GM20431 (cell line): ENCODE measurements at regions not wholly inside any gene's neighbourhood (a gene's known extent, or its start where the extent isn't known, plus 50 kb on each side); places are given as distances from the start of the nearest gene placed in this dataset.
"Not testable (repeated sequence)": the region's sequence is repeated elsewhere in the genome, so short reads cannot be mapped to it uniquely, and the experiment has no call there.

ENCODE experiments used
- in situ Hi-C: fragments of 300-500 bp; cut with MseI, MboI; formaldehyde crosslinking; loops from one replicate; pipeline ENCODE4 v1.15.0; 2020; ENCODE audit warnings: low sequenced_read_pairs; ENCODE audit not compliant: unreplicated experiment

- in situ Hi-C loops, result loop anchor here (25.0 kb wide), 1 partner anchor 103 kb away; no protein-coding TSS in a partner anchor
Observed at GRCh38 chr7:57740126-57740525, 290.1 kb downstream of the ZNF716 start.

- in situ Hi-C loops, result no loop called here
Observed at GRCh38 chr7:57769131-57769530, 319.2 kb downstream of the ZNF716 start.

- in situ Hi-C loops, result no loop called here
Observed at GRCh38 chr7:57769958-57770357, 320.0 kb downstream of the ZNF716 start.

GRCh38 chr7:57772126-57772924 is 322.3 kb downstream of the ZNF716 start:
- in situ Hi-C loops, result no loop called here

- in situ Hi-C loops, result no loop called here
Observed at GRCh38 chr7:57774300-57774699, 324.3 kb downstream of the ZNF716 start.

- in situ Hi-C loops, result no loop called here
Observed at GRCh38 chr7:57775396-57776088, 325.6 kb downstream of the ZNF716 start.

- in situ Hi-C loops, result not testable (repeated sequence)
Observed at GRCh38 chr7:57776136-57776856, 326.3 kb downstream of the ZNF716 start.

GRCh38 chr7:57789130-57789529 is 339.2 kb downstream of the ZNF716 start:
- in situ Hi-C loops, result no loop called here

GRCh38 chr7:57819491-57819981 is 369.6 kb downstream of the ZNF716 start:
- in situ Hi-C loops, result no loop called here

- in situ Hi-C loops, result no loop called here
Observed at GRCh38 chr7:57820477-57820876, 370.5 kb downstream of the ZNF716 start.

- in situ Hi-C loops, result no loop called here
Observed at GRCh38 chr7:57821438-57822382, 371.7 kb downstream of the ZNF716 start.

- in situ Hi-C loops, result not testable (repeated sequence)
Observed at GRCh38 chr7:57826548-57826947, 376.6 kb downstream of the ZNF716 start.

- in situ Hi-C loops, result not testable (repeated sequence)
Observed at GRCh38 chr7:57835161-57835560, 385.2 kb downstream of the ZNF716 start.

GRCh38 chr7:57839152-57839551 is 389.2 kb downstream of the ZNF716 start:
- in situ Hi-C loops, result not testable (repeated sequence)

- in situ Hi-C loops, result no loop called here
Observed at GRCh38 chr7:57867884-57868701, 418.1 kb downstream of the ZNF716 start.

GRCh38 chr7:57868771-57869483 is 418.9 kb downstream of the ZNF716 start:
- in situ Hi-C loops, result no loop called here
